Vagina (tissue), 2 donors: ENCODE measurements at regions not wholly inside any gene's neighbourhood (a gene's known extent, or its start where the extent isn't known, plus 50 kb on each side); places are given as distances from the start of the nearest gene placed in this dataset.

Source experiments
- DNase-seq, 2 donors: peaks; one replicate each; pipeline ENCODE4 v3.0.0-alpha.2; 2017; ENCODE audit errors: extremely low spot score in 2 of 2
- H3K27ac ChIP-seq: fragments of 200-600 bp; sonication (generic); one replicate; pipeline ENCODE4 v1.5.1; 2019
- H3K27me3 ChIP-seq: fragments of 200-600 bp; sonication (generic); one replicate; pipeline ENCODE4 v1.5.1; 2019
- H3K36me3 ChIP-seq, 2 donors: fragments of 200-600 bp; sonication (generic); one replicate each; pipeline ENCODE4 v1.5.1; 2017 to 2019
- H3K4me1 ChIP-seq: fragments of 200-600 bp; sonication (generic); one replicate; pipeline ENCODE4 v1.5.1; 2019
- H3K4me3 ChIP-seq, 2 donors: fragments of 200-600 bp; sonication (generic); 1 replicate in 1 of 2; 2 replicates in 1 of 2; pipeline ENCODE4 v1.5.1; 2016 to 2019
- H3K9me3 ChIP-seq: fragments of 200-600 bp; sonication (generic); one replicate; pipeline ENCODE4 v1.5.1; 2019
- POLR2A ChIP-seq, 2 donors: fragments of 450-650 bp; IDR thresholded peaks; one replicate each; pipeline ENCODE4 v1.6.1; 2017; ENCODE audit warnings: antibody characterized with exemption in 2 of 2, mild to moderate bottlenecking in 2 of 2, moderate library complexity in 2 of 2
- POLR2AphosphoS5 ChIP-seq, 2 donors: sonication (generic); formaldehyde crosslinking; IDR thresholded peaks; one replicate each; pipeline ENCODE4 v1.9.0; 2017; ENCODE audit warnings: antibody characterized with exemption in 2 of 2, mild to moderate bottlenecking in 2 of 2, low read depth in 1 of 2; ENCODE audit not compliant: insufficient read depth in 1 of 2
- intact Hi-C: fragments of 100-400 bp; cut with DNase I; formaldehyde crosslinking; loops from one replicate; pipeline ENCODE4 v1.15.1; 2023
- TF ChIP-seq, protein P1 (sequence below), 3 experiments: fragments of 450-650 bp in 2 of 3; fragments of 200-600 bp in 1 of 3; sonication (generic) in 1 of 3; IDR thresholded peaks; one replicate each; pipeline ENCODE4 v1.5.1; 2017 to 2019; ENCODE audit warnings: antibody characterized with exemption in 3 of 3, mild to moderate bottlenecking in 2 of 3, moderate library complexity in 2 of 3

DNA sequence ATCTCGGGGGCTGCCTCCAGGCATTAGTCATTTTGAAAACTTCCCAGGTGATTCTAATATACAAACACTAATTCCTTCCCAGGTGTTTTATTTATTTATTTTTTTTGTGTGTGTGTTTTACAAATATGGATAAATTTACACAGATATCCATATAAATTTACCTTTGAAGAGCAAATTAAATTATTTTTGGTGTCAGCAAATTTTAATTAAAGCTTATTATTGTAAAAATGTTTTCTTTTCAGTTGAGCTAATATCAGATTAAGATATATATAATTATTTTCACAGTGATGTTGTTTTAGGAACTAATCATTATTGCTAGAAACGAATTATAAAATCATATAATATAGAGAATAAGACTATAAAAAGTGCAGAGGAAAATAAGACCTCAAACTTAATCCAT is 62.0 kb upstream of the FREM3 start:
- TF ChIP-seq, protein P1, sequence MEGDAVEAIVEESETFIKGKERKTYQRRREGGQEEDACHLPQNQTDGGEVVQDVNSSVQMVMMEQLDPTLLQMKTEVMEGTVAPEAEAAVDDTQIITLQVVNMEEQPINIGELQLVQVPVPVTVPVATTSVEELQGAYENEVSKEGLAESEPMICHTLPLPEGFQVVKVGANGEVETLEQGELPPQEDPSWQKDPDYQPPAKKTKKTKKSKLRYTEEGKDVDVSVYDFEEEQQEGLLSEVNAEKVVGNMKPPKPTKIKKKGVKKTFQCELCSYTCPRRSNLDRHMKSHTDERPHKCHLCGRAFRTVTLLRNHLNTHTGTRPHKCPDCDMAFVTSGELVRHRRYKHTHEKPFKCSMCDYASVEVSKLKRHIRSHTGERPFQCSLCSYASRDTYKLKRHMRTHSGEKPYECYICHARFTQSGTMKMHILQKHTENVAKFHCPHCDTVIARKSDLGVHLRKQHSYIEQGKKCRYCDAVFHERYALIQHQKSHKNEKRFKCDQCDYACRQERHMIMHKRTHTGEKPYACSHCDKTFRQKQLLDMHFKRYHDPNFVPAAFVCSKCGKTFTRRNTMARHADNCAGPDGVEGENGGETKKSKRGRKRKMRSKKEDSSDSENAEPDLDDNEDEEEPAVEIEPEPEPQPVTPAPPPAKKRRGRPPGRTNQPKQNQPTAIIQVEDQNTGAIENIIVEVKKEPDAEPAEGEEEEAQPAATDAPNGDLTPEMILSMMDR (IDR thresholded peaks at IDR 0.05): no peak
- TF ChIP-seq POLR2A (IDR thresholded peaks at IDR 0.05) (no peak), POLR2AphosphoS5 (IDR thresholded peaks at IDR 0.05; ENCODE audit: insufficient read depth in 1 of 2, low read depth in 1 of 2) (no peak)
- Histone ChIP-seq H3K9me3 (no peaks in the 10 kb centered on the region), H3K27ac (no peak overlapping the region), H3K4me1 (no peaks in the 10 kb centered on the region), H3K27me3 (no peaks in the 10 kb centered on the region), H3K4me3 (no peak overlapping the region), H3K36me3 (no peaks in the 10 kb centered on the region)
- no peak for DNase-seq
- intact Hi-C loops: no loop called here
